SH-SY5Y (cell line): ENCODE measurements at regions not wholly inside any gene's neighbourhood (a gene's known extent, or its start where the extent isn't known, plus 50 kb on each side); places are given as distances from the start of the nearest gene placed in this dataset.

ENCODE experiments used
- GATA2 ChIP-seq: IDR thresholded peaks from 2 replicates; pipeline ENCODE4 v1.6.1; 2011; ENCODE audit warnings: mild to moderate bottlenecking, low read depth, low read length
- GATA3 ChIP-seq: IDR thresholded peaks from 2 replicates; pipeline ENCODE4 v1.6.1; 2011; ENCODE audit warnings: low read depth, mild to moderate bottlenecking, low read length, moderate library complexity

DNA sequence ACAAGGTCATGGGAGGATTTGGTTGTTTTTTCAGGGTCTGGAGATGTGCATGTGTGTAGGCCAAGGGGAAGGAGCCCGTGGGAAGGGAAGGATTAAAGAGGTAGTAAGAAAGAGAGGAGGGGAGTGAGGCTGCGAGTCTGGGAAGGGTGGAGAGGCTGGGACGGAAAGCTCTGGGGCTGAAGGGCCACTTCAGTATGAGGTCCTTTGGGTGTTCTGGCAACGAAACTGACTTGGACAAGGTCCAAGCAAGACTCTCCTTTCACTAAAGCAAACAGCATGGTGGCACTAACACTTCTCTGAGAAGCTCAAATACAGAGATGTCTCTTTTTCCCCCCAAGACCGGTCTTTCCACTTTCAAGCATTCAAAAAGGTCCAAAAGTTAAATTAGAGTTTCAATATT is 394.5 kb downstream of the ARHGEF28 start:
- no peak for TF ChIP-seq GATA2
- TF ChIP-seq GATA3 = no peak
